22Rv1 (cell line): ENCODE measurements at regions not wholly inside any gene's neighbourhood (a gene's known extent, or its start where the extent isn't known, plus 50 kb on each side); places are given as distances from the start of the nearest gene placed in this dataset.

Experiments
- ZFX ChIP-seq: fragments of 450-650 bp; IDR thresholded peaks from 2 replicates; pipeline ENCODE4 v1.6.1; 2017; ENCODE audit warnings: antibody characterized with exemption, borderline replicate concordance
- TF ChIP-seq, protein P1 (sequence below): fragments of 450-650 bp; IDR thresholded peaks from 2 replicates; pipeline ENCODE4 v1.5.1; 2017; ENCODE audit warnings: mild to moderate bottlenecking

GRCh38 chr2:123518367-123518766 is 506.7 kb upstream of the CNTNAP5 start:
- TF ChIP-seq, protein P1, sequence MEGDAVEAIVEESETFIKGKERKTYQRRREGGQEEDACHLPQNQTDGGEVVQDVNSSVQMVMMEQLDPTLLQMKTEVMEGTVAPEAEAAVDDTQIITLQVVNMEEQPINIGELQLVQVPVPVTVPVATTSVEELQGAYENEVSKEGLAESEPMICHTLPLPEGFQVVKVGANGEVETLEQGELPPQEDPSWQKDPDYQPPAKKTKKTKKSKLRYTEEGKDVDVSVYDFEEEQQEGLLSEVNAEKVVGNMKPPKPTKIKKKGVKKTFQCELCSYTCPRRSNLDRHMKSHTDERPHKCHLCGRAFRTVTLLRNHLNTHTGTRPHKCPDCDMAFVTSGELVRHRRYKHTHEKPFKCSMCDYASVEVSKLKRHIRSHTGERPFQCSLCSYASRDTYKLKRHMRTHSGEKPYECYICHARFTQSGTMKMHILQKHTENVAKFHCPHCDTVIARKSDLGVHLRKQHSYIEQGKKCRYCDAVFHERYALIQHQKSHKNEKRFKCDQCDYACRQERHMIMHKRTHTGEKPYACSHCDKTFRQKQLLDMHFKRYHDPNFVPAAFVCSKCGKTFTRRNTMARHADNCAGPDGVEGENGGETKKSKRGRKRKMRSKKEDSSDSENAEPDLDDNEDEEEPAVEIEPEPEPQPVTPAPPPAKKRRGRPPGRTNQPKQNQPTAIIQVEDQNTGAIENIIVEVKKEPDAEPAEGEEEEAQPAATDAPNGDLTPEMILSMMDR, result no peak
- no peak for TF ChIP-seq ZFX
